ENCODE measurements at regions not wholly inside any gene's neighbourhood (a gene's known extent, or its start where the extent isn't known, plus 50 kb on each side); places are given as distances from the start of the nearest gene placed in this dataset.

DNA sequence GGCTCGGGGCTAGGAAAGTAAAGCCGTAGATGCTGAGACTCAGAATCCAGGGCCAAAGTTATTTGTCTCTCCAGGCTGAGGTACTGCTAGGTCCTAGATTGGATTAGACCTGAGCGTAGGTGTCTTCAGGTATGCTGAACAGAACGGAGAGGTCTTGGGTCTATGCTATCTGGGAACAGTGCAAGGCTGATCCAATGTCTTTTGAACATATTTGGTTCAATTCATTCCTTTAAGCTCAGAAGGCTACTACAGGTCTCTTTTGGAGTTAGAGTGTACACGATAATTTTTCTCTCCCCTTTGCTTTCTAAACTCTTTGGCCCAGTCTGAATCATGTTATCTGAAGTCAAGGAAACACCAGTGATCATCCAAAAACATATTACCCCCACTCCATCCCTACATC lies 137.5 kb upstream of the TBL1XR1 start:
- Histone ChIP-seq H3K9me3 (no peaks in the 10 kb centered on the region), H3K36me3 (no peaks in the 10 kb centered on the region), H3K4me3 (no peak overlapping the region), H3K27me3 (no peaks in the 10 kb centered on the region), H3K4me1 (peaks cover 3 to 74% (median 44%) of the 10 kb centered on the region in 12 donors), H3K27ac (peak overlapping the region in 6 of 12 donors; percentile 54 to 87 (median 82))
- TF ChIP-seq POLR2A (IDR thresholded peaks at IDR 0.05), result no peak
- TF ChIP-seq, protein P1, sequence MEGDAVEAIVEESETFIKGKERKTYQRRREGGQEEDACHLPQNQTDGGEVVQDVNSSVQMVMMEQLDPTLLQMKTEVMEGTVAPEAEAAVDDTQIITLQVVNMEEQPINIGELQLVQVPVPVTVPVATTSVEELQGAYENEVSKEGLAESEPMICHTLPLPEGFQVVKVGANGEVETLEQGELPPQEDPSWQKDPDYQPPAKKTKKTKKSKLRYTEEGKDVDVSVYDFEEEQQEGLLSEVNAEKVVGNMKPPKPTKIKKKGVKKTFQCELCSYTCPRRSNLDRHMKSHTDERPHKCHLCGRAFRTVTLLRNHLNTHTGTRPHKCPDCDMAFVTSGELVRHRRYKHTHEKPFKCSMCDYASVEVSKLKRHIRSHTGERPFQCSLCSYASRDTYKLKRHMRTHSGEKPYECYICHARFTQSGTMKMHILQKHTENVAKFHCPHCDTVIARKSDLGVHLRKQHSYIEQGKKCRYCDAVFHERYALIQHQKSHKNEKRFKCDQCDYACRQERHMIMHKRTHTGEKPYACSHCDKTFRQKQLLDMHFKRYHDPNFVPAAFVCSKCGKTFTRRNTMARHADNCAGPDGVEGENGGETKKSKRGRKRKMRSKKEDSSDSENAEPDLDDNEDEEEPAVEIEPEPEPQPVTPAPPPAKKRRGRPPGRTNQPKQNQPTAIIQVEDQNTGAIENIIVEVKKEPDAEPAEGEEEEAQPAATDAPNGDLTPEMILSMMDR (IDR thresholded peaks at IDR 0.05), result no peak
- DNase-seq (no peak), ATAC-seq (no peak)
- WGBS, 4 donors, result 91 to 96% (median 93%) methylated on average over 5 of the region's 5 CpGs
- intact Hi-C loops (cut with DNase I), result loop anchor here in 7 of 10 donors (5.0 kb wide), 2 partner anchors 38 to 43 kb away; no protein-coding TSS in a partner anchor

DNA sequence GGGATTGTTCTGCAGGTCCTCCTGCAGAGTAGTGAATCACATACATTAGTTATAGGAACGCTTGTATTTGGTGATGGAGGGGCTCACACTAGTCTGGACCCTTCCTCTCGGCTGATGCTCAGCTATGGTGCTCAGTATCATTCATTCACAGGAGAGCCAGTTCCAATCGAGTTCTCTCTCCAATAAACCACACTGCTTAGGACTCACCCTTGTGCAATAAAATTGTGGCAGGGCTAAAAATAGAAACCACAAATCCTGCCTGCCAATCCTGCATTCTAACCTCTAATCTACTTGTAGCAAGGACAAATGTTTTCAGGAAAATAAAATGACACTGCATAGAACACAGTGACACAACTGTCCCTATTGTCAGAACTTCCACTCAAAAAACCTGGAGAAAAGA lies 138.4 kb upstream of the TBL1XR1 start:
- no peaks in the 10 kb centered on the region for H3K36me3 ChIP-seq
- no peaks in the 10 kb centered on the region for H3K9me3 ChIP-seq
- peak; percentile 81 to 87 (median 82) for ATAC-seq
- peaks cover 3 to 74% (median 45%) of the 10 kb centered on the region in 12 donors for H3K4me1 ChIP-seq
- no peak overlapping the region for H3K4me3 ChIP-seq
- peak overlapping the region; percentile 45 to 87 (median 77) for H3K27ac ChIP-seq
- no peaks in the 10 kb centered on the region for H3K27me3 ChIP-seq
- intact Hi-C loops (cut with DNase I), result loop anchor here in 3 of 10 donors (5.0 kb wide), 1 partner anchor 43 kb away; no protein-coding TSS in a partner anchor
- TF ChIP-seq, protein P1 (IDR thresholded peaks at IDR 0.05), result no peak
- TF ChIP-seq POLR2A (IDR thresholded peaks at IDR 0.05), result no peak
- 55 to 62% (median 61%) methylated on average over 3 of the region's 3 CpGs for WGBS, 4 donors
- DNase-seq, result no peak

DNA sequence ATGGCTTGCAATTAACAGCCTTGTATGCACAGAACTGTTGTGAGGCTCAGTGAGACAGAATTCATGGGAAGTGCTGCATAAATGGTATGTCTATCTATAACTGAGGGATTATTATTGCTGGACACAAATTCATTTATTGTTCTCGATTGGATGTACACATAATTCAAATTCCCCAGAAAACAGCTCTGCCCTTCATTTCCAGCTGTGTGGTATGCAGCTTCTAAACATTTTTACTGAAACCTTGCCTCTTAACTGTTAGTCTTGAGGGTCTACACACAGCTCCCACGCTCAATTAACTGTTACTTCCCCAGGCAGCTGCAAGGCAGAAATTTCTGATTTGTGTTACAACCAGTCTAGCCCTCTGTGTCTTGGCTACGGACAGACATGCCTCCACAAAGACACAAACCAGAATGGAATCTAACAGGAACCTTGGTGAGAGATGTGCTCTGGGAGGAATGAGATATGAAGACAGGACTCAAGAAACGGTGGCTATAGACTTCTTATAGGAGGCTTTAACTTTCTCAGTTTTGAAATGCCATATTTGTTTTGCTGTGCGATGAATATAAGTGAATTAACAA lies 139.7 kb upstream of the TBL1XR1 start:
- H3K4me1 ChIP-seq, result peaks cover 3 to 80% (median 51%) of the 10 kb centered on the region in 12 donors
- DNase-seq (no peak), ATAC-seq (no peak)
- peak overlapping the region in 10 of 12 donors; percentile 54 to 87 (median 78) for H3K27ac ChIP-seq
- intact Hi-C loops (cut with DNase I), result loop anchor here in 3 of 10 donors (5.0 kb wide), 1 partner anchor 45 kb away; no protein-coding TSS in a partner anchor
- WGBS, 4 donors, result 73 to 81% (median 80%) methylated on average over 5 of the region's 5 CpGs
- TF ChIP-seq, protein P1 (IDR thresholded peaks at IDR 0.05), result no peak
- no peak for TF ChIP-seq POLR2A (IDR thresholded peaks at IDR 0.05)
- no peaks in the 10 kb centered on the region for H3K36me3 ChIP-seq
- H3K4me3 ChIP-seq, result no peak overlapping the region
- no peaks in the 10 kb centered on the region for H3K27me3 ChIP-seq
- no peaks in the 10 kb centered on the region for H3K9me3 ChIP-seq

DNA sequence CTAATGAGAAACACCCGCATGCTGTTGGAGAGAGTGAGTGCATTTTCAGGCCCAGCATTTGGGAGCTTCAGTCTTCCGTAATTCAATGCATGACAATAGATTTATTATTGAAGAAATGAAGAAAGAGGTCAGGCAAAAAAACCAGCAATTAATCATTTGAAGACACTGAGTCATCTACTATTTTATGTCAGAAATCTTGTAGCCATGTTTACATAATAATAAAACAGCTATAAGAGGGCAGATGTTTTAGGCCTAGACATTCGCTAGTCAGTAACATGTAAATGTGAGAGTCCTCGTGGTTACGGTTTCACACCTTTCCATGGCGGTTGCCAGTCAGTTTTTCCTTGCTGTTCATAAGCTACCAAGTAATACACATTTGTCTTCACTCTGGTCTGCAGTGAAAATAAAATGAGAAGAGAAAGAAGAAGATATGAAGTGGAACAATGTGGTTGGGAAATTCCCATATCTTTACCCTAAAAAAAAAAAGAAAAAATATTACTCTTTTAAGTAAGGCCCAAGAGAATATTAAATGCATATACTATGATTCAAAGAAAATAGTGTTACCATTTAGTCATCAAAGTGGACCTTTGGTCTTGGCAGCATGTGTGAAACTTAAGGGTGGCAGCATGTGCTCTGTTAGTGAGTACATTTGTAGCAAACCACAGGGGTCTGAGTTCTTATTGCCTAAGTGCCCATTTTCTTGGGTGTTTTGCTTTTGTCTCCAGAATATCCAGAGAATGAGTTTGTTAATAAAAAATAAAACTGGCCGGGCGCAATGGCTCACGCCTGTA lies 140.5 kb upstream of the TBL1XR1 start:
- 91 to 94% (median 93%) methylated on average over 9 of the region's 9 CpGs for WGBS, 4 donors
- H3K36me3 ChIP-seq, result no peaks in the 10 kb centered on the region
- peak overlapping the region in 6 of 12 donors; percentile 76 to 87 (median 83) for H3K27ac ChIP-seq
- intact Hi-C loops (cut with DNase I), result loop anchor here in 3 of 10 donors (5.0 kb wide), 1 partner anchor 45 kb away; no protein-coding TSS in a partner anchor
- H3K27me3 ChIP-seq, result no peaks in the 10 kb centered on the region
- peaks cover 3 to 81% (median 52%) of the 10 kb centered on the region in 12 donors for H3K4me1 ChIP-seq
- no peak for ATAC-seq
- no peak overlapping the region for H3K4me3 ChIP-seq
- no peaks in the 10 kb centered on the region for H3K9me3 ChIP-seq
- TF ChIP-seq POLR2A (IDR thresholded peaks at IDR 0.05), result no peak
- TF ChIP-seq, protein P1 (IDR thresholded peaks at IDR 0.05), result no peak
- DNase-seq, result no peak

Data from heart left ventricle (tissue), 16 donors.